SK-N-SH (cell line): ENCODE measurements at regions not wholly inside any gene's neighbourhood (a gene's known extent, or its start where the extent isn't known, plus 50 kb on each side); places are given as distances from the start of the nearest gene placed in this dataset.
"Not testable (repeated sequence)": the region's sequence is repeated elsewhere in the genome, so short reads cannot be mapped to it uniquely, and the experiment has no call there.

Experiments
- CTCF ChIA-PET: fragments of 300-600, 350-600 bp; formaldehyde crosslinking; extraction: SDS; loops from one replicate; lab custom pipeline; 2021; lab: Yijun Ruan, JAX
- POLR2A ChIA-PET: fragments of 350-600 bp; sonication (Branson Sonifier 250); formaldehyde crosslinking; extraction: SDS; loops from one replicate; lab custom pipeline; 2020; ENCODE audit warnings: antibody characterized with exemption, inconsistent platforms; lab: Yijun Ruan, JAX
- DNase-seq: peaks from one replicate; pipeline ENCODE4 v3.0.0; 2012
- H2AFZ ChIP-seq: fragments of 200-600 bp; sonication (generic); 2 replicates; pipeline ENCODE4 v1.8.1; 2016; ENCODE audit warnings: antibody characterized with exemption, mild to moderate bottlenecking, low read depth
- H3F3A ChIP-seq: fragments of 200-600 bp; sonication (generic); replicated peaks from 2 replicates; pipeline ENCODE3; 2016; ENCODE audit warnings: antibody characterized with exemption, mild to moderate bottlenecking; ENCODE audit not compliant: insufficient read depth
- H3K27ac ChIP-seq, 2 experiments: fragments of 200-500 bp in 1 of 2; fragments of 200-600 bp in 1 of 2; sonication (Bioruptor generic) in 1 of 2; sonication (generic), shearing (Covaris generic) in 1 of 2; 2 replicates each; pipeline versions ENCODE4 v1.5.1 to v1.6.1; 2014 to 2016; ENCODE audit warnings: low read depth in 2 of 2, inconsistent platforms in 1 of 2, low read length in 1 of 2, mild to moderate bottlenecking in 1 of 2, mixed read lengths in 1 of 2
- H3K27me3 ChIP-seq: fragments of 200-600 bp; sonication (generic), shearing (Covaris generic); 2 replicates; pipeline ENCODE4 v1.6.1; 2016; ENCODE audit warnings: mixed run types; ENCODE audit not compliant: insufficient read depth
- H3K36me3 ChIP-seq, 2 experiments: fragments of 200-500 bp in 1 of 2; fragments of 200-600 bp in 1 of 2; sonication (Bioruptor generic) in 1 of 2; sonication (generic) in 1 of 2; replicated peaks in 1 of 2; 2 replicates each; pipeline versions ENCODE3 to v1.5.1; 2014 to 2016; ENCODE audit warnings: low read length in 1 of 2, mild to moderate bottlenecking in 1 of 2; ENCODE audit not compliant: insufficient read depth in 2 of 2, control insufficient read depth in 1 of 2
- H3K4me1 ChIP-seq, 2 experiments: fragments of 200-500 bp in 1 of 2; fragments of 200-600 bp in 1 of 2; sonication (Bioruptor generic) in 1 of 2; sonication (generic), shearing (Covaris generic) in 1 of 2; 2 replicates each; pipeline versions ENCODE4 v1.5.1 to v1.6.1; 2014 to 2016; ENCODE audit warnings: low read depth in 1 of 2, low read length in 1 of 2, mixed run types in 1 of 2; ENCODE audit not compliant: insufficient read depth in 2 of 2, control insufficient read depth in 1 of 2
- H3K4me2 ChIP-seq: fragments of 200-600 bp; sonication (generic), shearing (Covaris generic); 2 replicates; pipeline ENCODE4 v1.6.1; 2017; ENCODE audit warnings: mixed run types
- H3K4me3 ChIP-seq, 2 experiments: fragments of 200-500 bp in 1 of 2; fragments of 200-600 bp in 1 of 2; sonication (Bioruptor generic) in 1 of 2; sonication (generic), shearing (Covaris generic) in 1 of 2; 2 replicates each; pipeline versions ENCODE4 v1.5.1 to v1.8.1; 2014 to 2016; ENCODE audit warnings: low read depth in 2 of 2, inconsistent platforms in 1 of 2, low read length in 1 of 2, mild to moderate bottlenecking in 1 of 2, mixed read lengths in 1 of 2, moderate library complexity in 1 of 2
- H3K79me2 ChIP-seq: fragments of 200-600 bp; sonication (generic); 2 replicates; pipeline ENCODE4 v1.8.1; 2017; ENCODE audit warnings: mild to moderate bottlenecking; ENCODE audit not compliant: insufficient read depth
- H3K9ac ChIP-seq: fragments of 200-600 bp; sonication (generic); 2 replicates; pipeline ENCODE4 v1.6.1; 2017; ENCODE audit warnings: mixed run types
- H3K9me2 ChIP-seq: fragments of 200-600 bp; sonication (generic); 2 replicates; pipeline ENCODE4 v1.6.1; 2017; ENCODE audit warnings: mixed run types
- H3K9me3 ChIP-seq: fragments of 200-600 bp; sonication (generic); 2 replicates; pipeline ENCODE4 v1.6.1; 2017; ENCODE audit warnings: mixed run types, mild to moderate bottlenecking, moderate library complexity
- H4K20me1 ChIP-seq: fragments of 200-600 bp; sonication (generic); 2 replicates; pipeline ENCODE4 v1.6.1; 2017; ENCODE audit warnings: mild to moderate bottlenecking, mixed run types; ENCODE audit not compliant: insufficient read depth
- JUND ChIP-seq: IDR thresholded peaks from 2 replicates; pipeline ENCODE4 v1.4.0; 2012
- TCF12 ChIP-seq: IDR thresholded peaks from 2 replicates; pipeline ENCODE4 v1.4.0; 2012
- YY1 ChIP-seq: IDR thresholded peaks from 2 replicates; pipeline ENCODE4 v1.4.0; 2012; ENCODE audit warnings: low read depth, mild to moderate bottlenecking
- WGBS: methylation state at CpG from one replicate; pipeline ENCODE4 v1.1.6; 2017; ENCODE audit warnings: low lambda C conversion rate; 5-methylcytosine and 5-hydroxymethylcytosine counted together
- TF ChIP-seq, protein P1 (sequence below): IDR thresholded peaks from 2 replicates; pipeline ENCODE4; 2012
- TF ChIP-seq, protein P2 (sequence below): fragments of 150-350 bp; IDR thresholded peaks from 2 replicates; pipeline ENCODE4 v1.6.1; 2017; ENCODE audit warnings: antibody characterized with exemption, low read length, low read depth, borderline replicate concordance
- TF ChIP-seq, protein P3 (sequence below): fragments of 200-600 bp; sonication (generic); IDR thresholded peaks from 2 replicates; pipeline ENCODE4 v1.6.1; 2017; ENCODE audit warnings: antibody characterized with exemption, mild to moderate bottlenecking, moderate library complexity

DNA sequence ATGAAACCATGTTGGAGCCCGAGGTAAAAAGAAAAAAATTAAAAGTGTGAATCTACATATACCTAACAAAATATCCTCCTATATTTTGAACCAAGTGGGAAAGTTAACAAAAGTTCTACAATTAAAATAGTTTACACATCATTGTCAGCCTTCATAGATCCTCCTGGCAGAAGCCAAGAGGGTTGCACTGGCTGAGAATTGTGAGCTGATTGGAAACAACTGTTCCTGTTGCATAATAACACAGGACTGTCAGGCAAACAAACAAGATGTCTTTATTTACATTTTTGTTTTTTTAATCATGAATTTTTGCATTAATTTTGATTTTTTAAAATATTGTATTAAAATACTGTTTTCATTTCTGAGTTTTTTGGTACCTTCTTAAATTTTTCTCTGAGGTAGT, 215.2 kb upstream of the MME start (continued):
- TF ChIP-seq YY1 = no peak

DNA sequence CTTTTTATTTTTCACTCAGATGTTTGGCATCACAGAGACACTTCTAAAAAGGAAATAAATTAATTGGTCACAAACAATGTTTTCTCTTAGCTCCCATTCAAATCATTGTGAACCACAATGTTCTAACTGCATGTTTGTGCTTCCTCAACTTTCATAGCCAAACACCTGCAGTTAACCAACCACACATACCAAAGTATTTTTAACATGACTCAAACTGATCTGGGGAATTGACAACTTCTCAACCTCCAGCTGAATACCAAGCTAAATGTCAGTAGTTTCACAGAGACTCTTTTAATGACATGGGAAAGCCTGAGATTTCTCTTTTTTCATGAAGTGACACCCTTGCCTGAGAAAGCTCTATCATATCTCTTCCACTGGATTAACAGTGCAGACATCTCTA, 217.9 kb upstream of the MME start:
- H3K9me2 ChIP-seq = no peaks in the 10 kb centered on the region
- no peak for DNase-seq
- ChIA-PET CTCF (interaction anchor here (1.5 kb wide), 1 partner anchor 461 kb away, joined by 3 read pairs; no protein-coding TSS in a partner anchor), POLR2A (no interaction called here)
- H3K4me2 ChIP-seq = no peak overlapping the region
- no peaks in the 10 kb centered on the region for H3K36me3 ChIP-seq
- no peak overlapping the region for H3K9ac ChIP-seq
- H3F3A ChIP-seq = no peaks in the 10 kb centered on the region
- H2AFZ ChIP-seq = no peak overlapping the region
- no peaks in the 10 kb centered on the region for H3K27me3 ChIP-seq
- no peaks in the 10 kb centered on the region; a peak in 1 of 4 replicates for H3K4me1 ChIP-seq
- 0 out of 2 replicates have a peak, but pooled peaks cover 2% of the 10 kb centered on the region for H3K9me3 ChIP-seq
- TF ChIP-seq TCF12 = peak; percentile 59; the same call in 1 of the 2 replicates
- TF ChIP-seq, protein P1, sequence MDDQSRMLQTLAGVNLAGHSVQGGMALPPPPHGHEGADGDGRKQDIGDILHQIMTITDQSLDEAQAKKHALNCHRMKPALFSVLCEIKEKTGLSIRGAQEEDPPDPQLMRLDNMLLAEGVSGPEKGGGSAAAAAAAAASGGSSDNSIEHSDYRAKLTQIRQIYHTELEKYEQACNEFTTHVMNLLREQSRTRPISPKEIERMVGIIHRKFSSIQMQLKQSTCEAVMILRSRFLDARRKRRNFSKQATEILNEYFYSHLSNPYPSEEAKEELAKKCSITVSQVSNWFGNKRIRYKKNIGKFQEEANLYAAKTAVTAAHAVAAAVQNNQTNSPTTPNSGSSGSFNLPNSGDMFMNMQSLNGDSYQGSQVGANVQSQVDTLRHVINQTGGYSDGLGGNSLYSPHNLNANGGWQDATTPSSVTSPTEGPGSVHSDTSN = peak; percentile 46; the same call in 1 of the 2 replicates
- TF ChIP-seq, protein P2, sequence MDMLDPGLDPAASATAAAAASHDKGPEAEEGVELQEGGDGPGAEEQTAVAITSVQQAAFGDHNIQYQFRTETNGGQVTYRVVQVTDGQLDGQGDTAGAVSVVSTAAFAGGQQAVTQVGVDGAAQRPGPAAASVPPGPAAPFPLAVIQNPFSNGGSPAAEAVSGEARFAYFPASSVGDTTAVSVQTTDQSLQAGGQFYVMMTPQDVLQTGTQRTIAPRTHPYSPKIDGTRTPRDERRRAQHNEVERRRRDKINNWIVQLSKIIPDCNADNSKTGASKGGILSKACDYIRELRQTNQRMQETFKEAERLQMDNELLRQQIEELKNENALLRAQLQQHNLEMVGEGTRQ = no peak
- TF ChIP-seq, protein P3, sequence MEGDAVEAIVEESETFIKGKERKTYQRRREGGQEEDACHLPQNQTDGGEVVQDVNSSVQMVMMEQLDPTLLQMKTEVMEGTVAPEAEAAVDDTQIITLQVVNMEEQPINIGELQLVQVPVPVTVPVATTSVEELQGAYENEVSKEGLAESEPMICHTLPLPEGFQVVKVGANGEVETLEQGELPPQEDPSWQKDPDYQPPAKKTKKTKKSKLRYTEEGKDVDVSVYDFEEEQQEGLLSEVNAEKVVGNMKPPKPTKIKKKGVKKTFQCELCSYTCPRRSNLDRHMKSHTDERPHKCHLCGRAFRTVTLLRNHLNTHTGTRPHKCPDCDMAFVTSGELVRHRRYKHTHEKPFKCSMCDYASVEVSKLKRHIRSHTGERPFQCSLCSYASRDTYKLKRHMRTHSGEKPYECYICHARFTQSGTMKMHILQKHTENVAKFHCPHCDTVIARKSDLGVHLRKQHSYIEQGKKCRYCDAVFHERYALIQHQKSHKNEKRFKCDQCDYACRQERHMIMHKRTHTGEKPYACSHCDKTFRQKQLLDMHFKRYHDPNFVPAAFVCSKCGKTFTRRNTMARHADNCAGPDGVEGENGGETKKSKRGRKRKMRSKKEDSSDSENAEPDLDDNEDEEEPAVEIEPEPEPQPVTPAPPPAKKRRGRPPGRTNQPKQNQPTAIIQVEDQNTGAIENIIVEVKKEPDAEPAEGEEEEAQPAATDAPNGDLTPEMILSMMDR = no peak
- 0 out of 2 replicates have a peak, but pooled peaks have one; percentile 39 for TF ChIP-seq JUND
- H3K4me3 ChIP-seq = no peak overlapping the region
- no peaks in the 10 kb centered on the region for H3K79me2 ChIP-seq
- peak overlapping the region in 1 of 2 experiments; percentile 53; a peak in 1 of 4 replicates for H3K27ac ChIP-seq
- no peaks in the 10 kb centered on the region for H4K20me1 ChIP-seq

DNA sequence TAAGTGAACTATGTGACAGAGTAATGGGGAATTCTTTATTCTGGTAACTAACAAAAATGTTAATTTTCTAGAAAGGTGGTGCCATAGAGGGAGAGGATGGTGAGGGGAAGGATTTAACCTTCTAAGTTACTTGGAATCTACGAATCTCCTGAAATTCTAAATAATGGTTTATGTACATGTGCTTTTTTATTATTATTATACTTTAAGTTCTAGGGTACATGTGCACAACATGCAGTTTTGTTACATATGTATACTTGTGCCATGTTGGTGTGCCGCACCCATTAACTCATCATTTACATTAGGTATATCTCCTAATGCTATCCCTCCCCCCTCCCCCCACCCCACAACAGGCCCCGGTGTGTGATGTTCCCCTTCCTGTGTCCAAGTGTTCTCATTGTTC, 227.1 kb upstream of the MME start:
- CTCF ChIA-PET, DNase-seq, H3F3A ChIP-seq: not testable (repeated sequence)

More for the DNA sequence above, 227.1 kb upstream of the MME start:
- H3K4me3 ChIP-seq, H2AFZ ChIP-seq, H4K20me1 ChIP-seq, H3K9me2 ChIP-seq, H3K79me2 ChIP-seq, POLR2A ChIA-PET, H3K4me2 ChIP-seq, H3K27ac ChIP-seq, H3K27me3 ChIP-seq, H3K4me1 ChIP-seq, H3K9me3 ChIP-seq, H3K9ac ChIP-seq, H3K36me3 ChIP-seq: not testable (repeated sequence)
- WGBS = 44% methylated on average over 3 of the region's 3 CpGs
